ENCODE measurements at regions not wholly inside any gene's neighbourhood (a gene's known extent, or its start where the extent isn't known, plus 50 kb on each side); places are given as distances from the start of the nearest gene placed in this dataset.

DNA sequence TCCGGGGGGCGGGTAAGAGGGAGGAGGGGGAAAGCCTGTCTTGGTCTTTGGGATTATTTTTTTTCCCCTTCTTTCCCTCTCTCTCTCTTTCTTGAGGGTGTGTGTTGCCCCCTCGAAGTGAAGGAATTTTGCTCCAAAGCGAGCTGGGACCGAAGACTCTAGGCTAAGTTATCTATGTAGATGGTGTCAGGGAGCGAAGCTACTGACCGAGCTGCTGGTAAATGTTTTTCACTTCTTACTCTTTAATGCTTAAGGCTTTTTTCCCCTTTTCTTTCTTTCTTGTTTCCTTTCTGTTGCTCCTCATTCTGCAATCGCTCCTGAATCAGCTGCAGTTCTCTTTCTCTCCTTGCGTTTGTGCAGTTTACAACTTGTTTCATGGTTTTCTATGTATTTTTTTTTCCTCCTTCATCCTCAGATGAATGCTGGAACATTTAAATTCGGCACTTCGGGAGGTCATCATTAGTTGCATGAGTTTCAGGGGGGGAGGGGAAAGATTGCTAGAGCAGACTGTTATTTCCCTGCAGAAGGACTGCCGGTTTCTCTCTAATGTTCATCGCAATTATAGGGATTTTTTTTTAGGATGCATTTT lies 1312.0 kb upstream of the WWC1 start:
- no peak for DNase-seq

DNA sequence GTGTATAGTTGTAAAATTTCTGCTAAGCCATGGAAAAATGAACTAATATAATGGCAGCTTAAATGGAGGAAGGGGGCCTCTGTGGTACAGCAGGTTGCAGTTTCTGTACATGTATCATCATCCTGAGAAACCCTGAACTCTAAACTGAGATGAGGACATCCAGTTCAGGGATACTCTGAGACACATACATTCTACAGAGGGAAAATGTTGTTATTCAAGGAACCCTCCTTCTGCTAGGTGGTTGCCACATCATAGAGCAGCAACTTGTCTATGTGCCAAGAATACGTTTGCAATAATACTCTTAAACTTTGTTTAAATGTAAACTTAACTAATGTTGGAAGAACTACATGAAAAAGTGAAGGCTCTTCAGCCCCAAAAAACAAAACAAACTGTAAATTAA lies 1310.8 kb upstream of the WWC1 start:
- DNase-seq = no peak

DNA sequence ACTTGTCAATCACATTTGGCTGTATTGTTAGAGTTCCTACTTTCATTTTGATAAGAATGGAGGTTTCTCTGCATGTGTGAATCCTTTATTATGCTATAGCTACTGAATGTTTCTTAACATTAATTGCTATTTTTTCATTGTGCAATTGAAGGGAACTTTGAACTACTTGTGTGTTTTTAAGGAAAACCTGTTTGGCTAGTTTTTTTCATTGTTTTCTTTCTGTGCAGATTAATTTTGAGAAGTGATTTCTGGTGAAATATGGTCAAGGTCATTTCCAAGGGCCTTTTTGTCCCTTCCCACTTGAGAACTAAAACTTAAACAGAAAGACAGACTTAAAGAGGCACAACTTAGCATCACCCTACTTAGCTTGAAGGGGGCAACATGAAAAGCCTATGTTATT lies 1309.2 kb upstream of the WWC1 start:
- no peak for DNase-seq

DNA sequence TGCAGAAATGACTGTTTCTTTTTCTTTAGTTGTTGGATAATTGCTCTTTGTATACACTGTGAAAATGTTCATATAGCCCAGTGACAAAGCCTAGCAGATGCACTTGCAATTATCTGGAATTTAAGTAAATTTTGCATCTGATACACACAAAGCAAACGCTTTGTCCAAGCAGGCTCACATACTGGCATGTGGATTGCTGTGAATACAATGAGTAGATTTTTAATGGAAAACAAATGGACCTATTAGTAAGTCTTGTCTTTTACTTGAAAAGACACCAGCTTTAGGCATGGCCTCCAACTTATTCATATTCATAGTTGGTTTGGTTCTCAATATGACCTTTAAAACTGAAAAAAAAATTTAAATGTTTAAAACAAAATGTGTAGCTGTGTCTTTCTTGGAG lies 1299.8 kb upstream of the WWC1 start:
- DNase-seq = no peak

DNA sequence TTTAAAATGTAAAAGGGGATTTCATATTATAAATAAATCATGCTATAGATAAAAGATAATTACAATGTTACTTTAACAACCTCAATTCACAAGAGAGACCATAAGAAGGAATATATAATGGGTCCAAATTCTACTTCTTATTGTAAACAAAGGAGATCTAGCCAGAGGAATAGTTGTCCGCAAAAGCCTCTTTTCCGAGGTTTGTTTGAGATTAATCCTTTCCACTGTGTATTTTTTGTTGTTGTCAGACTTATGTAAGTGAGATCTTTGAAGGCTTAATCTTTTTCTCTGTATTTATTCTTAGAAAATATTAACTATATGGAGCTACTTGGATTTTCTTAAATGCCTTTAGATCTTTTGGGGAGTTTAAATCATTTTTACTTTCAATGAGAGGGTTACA lies 1299.3 kb upstream of the WWC1 start:
- DNase-seq = no peak

DNA sequence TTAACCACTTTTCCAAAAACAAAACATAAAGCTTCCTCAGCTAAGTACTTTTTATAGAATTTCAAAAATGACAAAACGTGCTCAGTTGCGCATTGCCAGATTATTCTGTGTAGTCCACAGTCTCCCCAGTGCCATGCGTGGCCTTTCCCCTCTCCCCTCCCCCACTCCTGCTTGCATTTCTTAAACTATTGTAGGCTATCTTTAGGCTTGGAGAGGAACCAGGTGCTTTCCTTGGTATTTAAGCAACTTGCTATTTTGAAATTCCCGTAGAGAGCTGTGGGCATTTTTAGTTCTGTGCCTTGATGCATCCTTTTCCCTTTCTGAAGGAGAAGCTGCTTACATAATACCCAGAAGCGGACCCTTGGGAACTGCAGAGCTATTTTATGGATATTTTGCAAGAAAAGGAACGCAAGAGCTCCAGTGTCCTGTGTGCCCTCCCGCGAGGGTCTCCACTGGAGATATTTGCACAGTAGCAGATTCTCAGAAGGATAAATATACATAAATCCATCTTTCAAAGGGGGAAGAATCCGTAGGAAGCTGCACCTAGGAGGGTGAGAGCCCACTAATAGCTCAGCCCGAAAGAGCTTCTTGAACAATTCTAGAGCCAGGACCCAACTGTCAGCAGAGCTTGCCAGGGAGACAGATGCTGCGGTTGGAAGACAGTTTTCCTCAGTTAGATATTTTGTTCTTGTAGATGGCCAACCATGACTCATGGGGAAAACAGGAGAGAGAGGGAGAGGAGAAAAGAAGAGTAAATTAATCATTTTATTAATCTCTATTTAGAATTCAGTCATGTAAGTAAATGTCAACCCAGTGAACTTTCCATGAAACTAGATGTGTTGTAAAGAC lies 1298.3 kb upstream of the WWC1 start:
- DNase-seq = no peak

DNA sequence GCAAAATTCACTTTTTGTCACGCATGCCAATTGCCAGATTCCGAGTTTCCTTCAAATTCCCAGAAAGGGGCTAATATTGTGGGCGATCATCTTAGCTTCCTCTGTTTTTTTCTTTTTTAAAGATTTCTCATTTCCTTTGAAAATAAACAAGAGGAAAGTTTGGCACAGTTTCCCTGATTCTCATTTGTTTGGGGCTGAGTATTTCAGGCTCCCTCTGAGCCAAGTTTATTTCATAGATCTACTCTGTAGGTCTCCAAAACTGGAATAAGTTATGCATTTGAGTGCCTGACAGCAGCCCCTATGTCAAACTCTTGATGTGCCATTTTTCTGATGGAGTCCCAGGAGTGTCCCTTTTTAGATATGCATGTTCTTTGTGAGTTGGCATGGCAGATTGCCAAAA lies 1297.2 kb upstream of the WWC1 start:
- DNase-seq = no peak

DNA sequence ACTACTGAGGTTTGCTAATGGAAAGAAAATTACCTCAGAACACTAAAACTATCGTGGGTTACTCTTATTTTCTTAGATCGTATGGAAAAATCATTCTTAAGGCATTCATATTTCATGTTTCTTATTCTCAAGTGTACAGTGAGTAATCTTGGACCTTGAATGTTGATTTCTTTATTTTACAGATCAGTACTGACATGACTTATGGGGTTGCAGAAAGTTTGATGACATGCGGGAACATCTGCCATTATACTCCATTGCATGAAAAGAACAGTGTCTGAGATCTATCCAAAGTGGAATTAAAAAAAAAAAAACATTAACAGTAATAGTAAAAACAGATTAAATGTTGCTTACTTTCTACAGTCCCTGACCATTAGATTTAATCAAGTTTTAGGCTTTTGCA lies 1290.2 kb upstream of the WWC1 start:
- DNase-seq = no peak

DNA sequence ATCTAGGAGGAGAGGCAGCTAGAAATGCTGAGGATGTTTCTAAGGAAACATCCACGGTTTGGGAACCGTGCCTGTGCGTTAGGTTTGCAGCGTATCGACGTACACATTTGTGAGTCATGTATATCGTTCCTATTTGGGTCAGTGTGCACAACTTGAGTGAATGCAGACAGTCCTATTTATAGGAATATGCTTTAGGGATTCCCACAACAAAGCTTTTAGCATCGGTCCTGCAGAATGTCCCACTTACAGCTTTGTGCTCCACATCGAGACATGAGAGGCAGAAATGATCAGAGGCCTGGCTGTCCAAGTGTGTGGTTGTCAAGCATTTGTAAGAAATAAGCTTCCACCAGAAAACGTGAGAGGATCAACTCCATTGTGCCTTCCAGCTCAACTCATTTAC lies 1282.7 kb upstream of the WWC1 start:
- no peak for DNase-seq

DNA sequence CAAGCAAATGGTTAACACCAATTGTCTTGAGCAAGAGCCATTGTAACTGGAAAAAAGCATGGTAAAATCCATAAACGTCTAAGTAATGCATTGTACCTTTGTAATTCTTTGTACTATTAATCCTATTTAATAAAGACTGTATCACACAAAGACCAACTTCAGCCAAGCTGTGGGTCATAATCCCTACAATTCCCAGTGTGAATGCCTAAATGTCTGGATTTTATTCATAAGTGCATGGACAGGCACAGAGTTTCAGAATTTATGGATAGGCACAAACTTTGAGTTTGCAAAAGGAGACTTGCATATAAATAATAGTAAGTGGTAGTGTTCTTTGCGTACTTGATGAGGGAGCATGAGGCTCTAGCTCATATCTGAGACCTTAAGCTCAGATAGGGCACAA lies 1280.2 kb upstream of the WWC1 start:
- no peak for DNase-seq

DNA sequence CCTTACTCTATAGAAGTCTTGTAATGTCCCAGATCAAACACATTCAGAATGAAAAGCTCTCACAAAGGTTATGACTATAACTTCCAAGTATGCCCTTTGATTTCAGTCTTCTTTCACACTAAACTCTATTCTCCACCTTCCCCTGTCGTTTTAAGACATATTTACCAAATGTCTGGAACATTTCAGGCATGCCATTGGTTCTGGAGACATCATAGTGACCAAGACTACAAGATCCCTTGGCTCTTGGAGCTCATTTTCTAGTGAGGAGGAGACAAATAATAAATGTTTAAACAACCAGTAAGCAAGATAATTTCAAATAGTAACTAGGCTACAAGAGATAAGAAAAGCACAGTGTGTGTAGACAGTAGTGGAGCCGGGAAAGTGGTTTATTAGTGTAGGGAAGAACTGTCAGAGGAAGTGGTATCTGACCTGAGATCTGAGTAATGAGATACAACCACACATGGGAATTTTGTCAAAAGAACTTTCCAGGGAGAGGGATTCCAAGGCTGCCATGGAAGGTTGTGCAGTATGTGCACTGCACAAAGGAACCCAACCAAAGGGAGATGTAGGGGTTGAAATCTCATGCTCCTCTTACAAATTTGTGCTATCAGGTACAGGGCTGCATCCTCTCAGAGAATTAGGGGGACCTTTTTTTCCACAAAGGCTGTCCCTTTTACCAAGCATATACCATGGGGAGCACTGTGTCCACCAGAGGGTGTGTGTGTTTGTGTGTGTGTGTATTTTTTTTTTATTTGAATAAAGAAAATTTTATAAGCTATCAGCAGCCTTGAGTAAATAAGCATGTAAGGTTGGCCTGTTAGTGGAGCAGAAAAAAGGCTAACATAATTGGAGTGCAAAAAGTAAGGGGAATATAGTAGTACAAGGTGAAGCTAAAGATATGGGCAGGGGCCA lies 1279.1 kb upstream of the WWC1 start:
- DNase-seq = no peak

DNA sequence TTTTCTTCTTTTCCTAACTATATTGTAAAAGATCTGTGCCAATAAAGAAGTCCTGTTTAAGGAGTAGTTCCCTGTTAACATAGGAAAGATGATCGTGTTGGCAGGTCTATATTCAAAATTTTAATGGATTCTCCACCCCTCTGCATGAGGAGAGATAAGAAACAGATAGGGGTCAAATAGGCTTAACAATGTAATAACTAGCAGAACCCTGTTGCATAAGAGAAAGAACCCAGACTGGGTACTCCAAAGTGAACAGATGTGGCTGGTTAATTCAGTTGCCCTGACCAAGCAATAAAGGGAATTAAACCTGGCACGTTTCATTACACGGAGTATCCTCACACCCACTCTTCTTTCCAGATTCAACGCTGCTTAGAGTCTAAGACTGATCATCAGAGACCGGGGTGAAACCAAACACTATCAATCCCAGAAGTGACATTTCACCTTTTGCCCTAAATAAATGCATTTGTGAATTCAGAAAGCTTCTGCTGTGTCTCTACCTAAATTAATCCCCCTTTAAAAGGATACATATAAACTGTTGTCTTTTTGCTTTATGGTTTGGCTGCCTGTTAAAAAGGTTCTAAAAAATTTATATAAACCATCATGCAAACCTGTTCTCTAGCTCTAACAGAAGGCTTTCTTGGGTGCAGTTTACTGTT lies 1276.9 kb upstream of the WWC1 start:
- no peak for DNase-seq

DNA sequence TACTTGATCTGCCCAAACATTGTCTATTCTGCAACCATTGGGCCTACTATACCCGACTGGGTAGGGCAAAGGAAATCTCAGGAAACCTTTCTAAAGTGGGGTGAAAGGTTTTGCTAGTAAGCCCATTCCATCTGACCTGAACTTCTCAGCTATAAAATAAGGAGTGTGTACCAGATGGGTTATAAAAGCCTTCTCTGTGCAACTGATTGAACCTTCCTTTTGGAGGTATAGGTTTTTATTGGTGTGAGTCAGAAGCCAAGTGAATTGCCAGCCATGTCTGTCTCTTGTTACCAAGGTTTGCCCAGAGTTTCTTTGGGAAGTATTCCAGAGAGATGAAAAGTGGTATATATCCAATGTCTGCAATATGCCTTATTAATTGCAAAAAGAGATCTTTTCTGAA lies 1271.0 kb upstream of the WWC1 start:
- DNase-seq = no peak

DNA sequence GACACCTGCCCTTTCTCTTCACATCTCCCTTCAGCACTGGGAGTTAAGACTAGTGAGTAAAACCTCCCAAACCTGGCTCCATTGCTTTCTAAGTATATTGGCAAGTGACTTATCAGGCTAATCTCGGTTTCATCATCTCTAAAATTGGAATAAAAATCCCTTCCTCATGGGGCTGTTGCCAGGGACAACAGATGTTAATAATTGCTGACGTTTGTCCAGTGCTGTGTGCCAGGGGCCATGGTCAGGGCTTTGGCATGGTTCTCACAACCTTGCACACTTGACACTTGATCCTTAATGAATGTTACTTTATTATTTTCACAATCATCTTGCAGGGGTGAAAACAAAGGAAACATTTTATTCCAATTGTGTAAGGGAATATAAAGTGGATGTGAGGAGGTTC lies 1262.0 kb upstream of the WWC1 start:
- no peak for DNase-seq

DNA sequence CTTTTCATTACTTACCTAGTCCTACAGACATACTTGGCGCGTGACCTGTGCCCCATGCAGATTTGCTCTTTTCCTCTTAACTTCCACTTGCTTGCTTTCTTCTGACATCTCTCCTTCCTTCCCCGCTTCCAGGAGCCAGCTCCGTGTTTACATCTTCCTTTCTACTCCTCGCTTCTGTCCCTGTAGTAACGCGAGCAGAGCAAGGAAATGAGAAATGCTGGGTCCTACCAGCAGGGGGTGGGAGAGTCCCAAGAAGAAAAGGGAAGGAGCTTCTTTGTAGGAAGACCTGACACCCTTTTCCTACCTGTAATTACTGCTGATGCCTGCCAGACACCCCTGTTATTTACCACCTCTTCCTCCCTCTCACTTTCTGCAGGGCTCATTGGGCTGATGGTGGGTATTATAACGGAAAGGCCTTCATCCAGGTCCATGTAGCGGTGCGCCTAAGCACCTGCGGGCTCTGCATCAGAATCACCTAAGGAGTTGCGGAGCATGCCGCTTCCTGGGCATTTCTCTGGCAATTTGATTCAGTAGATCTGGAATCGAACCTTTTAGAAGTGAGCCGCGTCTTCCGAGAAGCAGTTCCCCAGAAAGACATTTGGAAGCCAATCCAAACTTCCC lies 1260.8 kb upstream of the WWC1 start:
- DNase-seq = no peak

DNA sequence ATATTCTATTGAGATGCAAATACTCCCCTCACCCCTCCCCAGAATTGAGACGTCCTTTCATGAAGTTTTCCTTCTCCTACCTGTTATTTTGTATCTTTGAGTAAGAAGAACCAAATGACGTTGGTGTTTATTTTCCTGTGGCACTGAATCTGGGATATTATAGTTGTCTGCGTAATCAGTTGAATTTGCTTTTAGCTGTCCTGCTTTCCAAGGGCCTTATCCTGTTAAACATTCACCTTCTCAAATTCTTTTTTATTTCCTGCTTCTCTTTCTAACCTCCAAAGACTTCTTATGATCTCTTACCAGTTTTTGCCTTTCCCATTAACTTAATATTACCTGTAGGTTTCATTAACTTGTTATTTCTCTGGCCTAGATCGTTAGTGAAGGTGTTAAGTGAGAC lies 1254.9 kb upstream of the WWC1 start:
- no peak for DNase-seq

DNA sequence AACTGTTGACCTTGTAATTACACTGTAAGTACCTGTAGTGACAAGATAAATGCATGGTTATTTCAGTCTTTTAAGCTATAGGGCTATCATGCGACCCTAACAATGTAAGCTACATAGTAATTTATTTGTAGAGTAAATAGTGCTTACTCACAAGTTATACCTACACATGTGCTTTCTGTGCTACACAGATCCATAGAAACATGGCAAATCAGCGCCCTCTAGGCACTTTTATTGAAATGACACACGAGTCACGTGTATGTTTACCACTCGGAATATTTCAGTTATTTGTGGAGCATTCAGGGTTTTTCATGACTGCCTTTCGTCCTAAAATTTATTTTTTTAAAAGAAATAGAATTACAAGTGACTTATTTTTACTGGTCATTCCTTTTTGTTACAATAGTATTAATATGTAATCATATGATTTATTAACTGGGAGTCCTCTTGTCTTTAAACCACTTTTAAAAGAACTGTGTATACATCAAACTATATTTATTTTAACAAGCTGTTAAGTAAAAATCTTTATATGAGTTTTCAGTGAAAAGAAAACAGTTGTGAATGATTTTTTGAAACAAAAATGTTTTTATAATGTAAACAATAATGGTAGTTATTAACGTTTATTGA lies 1242.3 kb upstream of the WWC1 start:
- no peak for DNase-seq

DNA sequence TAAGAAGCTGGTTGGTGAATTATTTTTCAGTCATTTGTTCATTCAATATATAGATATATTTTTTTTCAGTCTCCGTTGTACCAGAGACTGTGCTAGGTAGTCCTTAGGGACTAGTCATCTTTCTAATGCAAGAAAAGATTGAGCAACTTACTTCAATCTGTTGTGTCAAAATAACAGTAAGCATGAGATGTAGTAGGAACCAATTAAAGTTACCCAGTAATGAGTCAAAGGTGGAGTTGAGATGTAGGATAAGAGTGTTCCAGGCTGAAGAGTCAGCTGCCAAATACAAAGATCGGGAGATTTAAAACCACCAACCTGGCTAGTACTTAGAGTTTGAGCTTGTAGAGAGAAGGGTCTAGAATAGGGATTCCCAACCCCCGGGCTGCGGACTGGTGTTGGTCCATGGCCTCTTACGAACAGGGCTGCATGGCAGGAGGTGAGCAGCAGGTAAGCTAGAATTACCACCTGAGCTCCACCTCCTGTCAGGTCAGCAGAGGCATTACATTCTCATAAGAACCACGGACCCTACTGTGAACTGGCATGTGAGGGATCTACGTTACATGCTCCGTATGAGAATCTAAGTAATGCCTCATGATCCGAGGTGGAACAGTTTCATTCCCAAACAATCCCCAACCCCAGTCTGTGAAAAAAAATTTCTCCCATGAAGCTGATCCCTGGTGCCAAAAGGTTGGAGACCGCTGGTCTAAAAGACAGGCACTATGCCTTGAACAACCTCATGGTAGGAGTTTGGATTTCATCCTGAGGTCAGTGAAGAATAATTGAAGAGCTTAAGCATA lies 1241.5 kb upstream of the WWC1 start:
- DNase-seq = no peak

DNA sequence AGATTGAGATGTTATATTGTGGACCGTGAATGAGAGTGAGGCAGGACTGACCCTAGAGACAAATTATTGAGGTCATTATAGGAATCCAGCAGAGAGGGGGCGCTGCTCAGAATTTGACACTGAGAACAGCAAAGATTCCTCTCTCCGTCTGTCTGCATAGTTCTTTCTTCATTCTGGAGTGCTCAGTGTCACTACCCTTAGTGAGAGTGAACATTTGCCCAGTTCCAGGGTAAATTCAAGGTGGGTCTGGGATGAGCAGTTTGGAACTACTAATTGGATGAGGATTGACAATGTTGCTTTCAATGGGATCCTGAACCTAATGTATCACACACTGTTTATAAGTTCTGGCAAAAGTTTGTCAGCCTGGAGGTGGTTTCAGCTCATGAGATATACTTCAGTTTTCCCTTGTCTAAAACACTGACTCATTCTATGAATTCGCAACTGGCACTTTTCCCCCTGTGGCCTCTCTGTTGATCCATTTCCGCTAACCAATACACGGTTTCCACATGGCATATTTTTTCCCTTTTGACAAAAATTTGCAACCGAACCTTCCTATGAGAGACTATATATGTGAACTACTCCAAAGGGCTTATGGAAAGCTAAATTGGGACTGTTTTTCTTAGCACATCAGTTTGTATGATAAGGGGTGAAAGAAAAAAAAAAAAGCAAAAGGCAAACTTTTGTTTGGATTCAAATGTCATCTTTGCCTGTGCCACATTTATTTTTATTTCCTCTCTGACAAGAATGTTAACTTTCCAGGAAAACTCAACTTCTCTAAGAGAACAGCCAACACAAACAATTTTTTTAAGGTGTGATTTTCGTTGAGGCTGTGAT lies 1240.7 kb upstream of the WWC1 start:
- DNase-seq = no peak

DNA sequence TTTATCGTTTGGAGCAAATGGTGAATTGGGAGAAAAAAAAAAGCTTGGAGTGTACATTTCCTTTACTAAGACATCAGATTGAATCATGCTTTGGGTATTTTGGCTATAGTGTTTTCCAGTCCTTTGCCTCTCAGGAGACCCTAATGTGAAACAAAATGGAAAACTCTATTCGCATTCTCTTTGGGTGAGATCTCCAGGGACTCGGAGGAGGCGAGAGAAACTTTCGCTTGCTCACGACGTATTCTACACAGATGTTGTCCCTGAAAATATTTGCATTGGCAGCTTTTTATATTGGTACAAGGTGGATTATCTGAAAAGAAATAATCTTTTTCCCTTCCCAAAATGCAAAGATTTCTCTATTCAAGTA lies 1240.1 kb upstream of the WWC1 start:
- DNase-seq = no peak

DNA sequence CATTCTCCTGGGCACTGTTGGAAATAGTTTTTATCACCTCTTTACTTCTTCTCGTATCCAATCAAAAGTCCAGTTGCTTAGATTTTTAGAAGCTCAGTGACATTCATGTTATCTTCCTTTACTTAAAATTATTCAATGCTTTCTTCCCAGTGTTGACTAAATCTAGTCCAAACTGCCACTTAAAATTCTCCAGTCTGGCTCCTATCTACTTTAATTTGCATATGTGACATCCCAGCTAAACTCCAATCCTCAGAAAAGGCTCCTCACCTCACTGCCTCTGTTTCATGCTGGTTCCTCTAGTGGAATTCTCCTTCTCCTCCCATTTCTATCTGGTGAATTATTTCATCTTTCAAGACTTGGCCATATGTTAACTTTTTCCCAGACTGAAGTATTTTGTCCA lies 1238.7 kb upstream of the WWC1 start:
- no peak for DNase-seq
